SK-N-SH (cell line): ENCODE measurements at regions not wholly inside any gene's neighbourhood (a gene's known extent, or its start where the extent isn't known, plus 50 kb on each side); places are given as distances from the start of the nearest gene placed in this dataset.

Experiments used
- CTCF ChIA-PET: fragments of 300-600, 350-600 bp; formaldehyde crosslinking; extraction: SDS; loops from one replicate; lab custom pipeline; 2021; lab: Yijun Ruan, JAX
- POLR2A ChIA-PET: fragments of 350-600 bp; sonication (Branson Sonifier 250); formaldehyde crosslinking; extraction: SDS; loops from one replicate; lab custom pipeline; 2020; ENCODE audit warnings: antibody characterized with exemption, inconsistent platforms; lab: Yijun Ruan, JAX
- DNase-seq: peaks from one replicate; pipeline ENCODE4 v3.0.0; 2012
- H2AFZ ChIP-seq: fragments of 200-600 bp; sonication (generic); 2 replicates; pipeline ENCODE4 v1.8.1; 2016; ENCODE audit warnings: antibody characterized with exemption, mild to moderate bottlenecking, low read depth
- H3F3A ChIP-seq: fragments of 200-600 bp; sonication (generic); replicated peaks from 2 replicates; pipeline ENCODE3; 2016; ENCODE audit warnings: antibody characterized with exemption, mild to moderate bottlenecking; ENCODE audit not compliant: insufficient read depth
- H3K27ac ChIP-seq, 2 experiments: fragments of 200-500 bp in 1 of 2; fragments of 200-600 bp in 1 of 2; sonication (Bioruptor generic) in 1 of 2; sonication (generic), shearing (Covaris generic) in 1 of 2; 2 replicates each; pipeline versions ENCODE4 v1.5.1 to v1.6.1; 2014 to 2016; ENCODE audit warnings: low read depth in 2 of 2, inconsistent platforms in 1 of 2, low read length in 1 of 2, mild to moderate bottlenecking in 1 of 2, mixed read lengths in 1 of 2
- H3K27me3 ChIP-seq: fragments of 200-600 bp; sonication (generic), shearing (Covaris generic); 2 replicates; pipeline ENCODE4 v1.6.1; 2016; ENCODE audit warnings: mixed run types; ENCODE audit not compliant: insufficient read depth
- H3K36me3 ChIP-seq, 2 experiments: fragments of 200-500 bp in 1 of 2; fragments of 200-600 bp in 1 of 2; sonication (Bioruptor generic) in 1 of 2; sonication (generic) in 1 of 2; replicated peaks in 1 of 2; 2 replicates each; pipeline versions ENCODE3 to v1.5.1; 2014 to 2016; ENCODE audit warnings: low read length in 1 of 2, mild to moderate bottlenecking in 1 of 2; ENCODE audit not compliant: insufficient read depth in 2 of 2, control insufficient read depth in 1 of 2
- H3K4me1 ChIP-seq, 2 experiments: fragments of 200-500 bp in 1 of 2; fragments of 200-600 bp in 1 of 2; sonication (Bioruptor generic) in 1 of 2; sonication (generic), shearing (Covaris generic) in 1 of 2; 2 replicates each; pipeline versions ENCODE4 v1.5.1 to v1.6.1; 2014 to 2016; ENCODE audit warnings: low read depth in 1 of 2, low read length in 1 of 2, mixed run types in 1 of 2; ENCODE audit not compliant: insufficient read depth in 2 of 2, control insufficient read depth in 1 of 2
- H3K4me2 ChIP-seq: fragments of 200-600 bp; sonication (generic), shearing (Covaris generic); 2 replicates; pipeline ENCODE4 v1.6.1; 2017; ENCODE audit warnings: mixed run types
- H3K4me3 ChIP-seq, 2 experiments: fragments of 200-500 bp in 1 of 2; fragments of 200-600 bp in 1 of 2; sonication (Bioruptor generic) in 1 of 2; sonication (generic), shearing (Covaris generic) in 1 of 2; 2 replicates each; pipeline versions ENCODE4 v1.5.1 to v1.8.1; 2014 to 2016; ENCODE audit warnings: low read depth in 2 of 2, inconsistent platforms in 1 of 2, low read length in 1 of 2, mild to moderate bottlenecking in 1 of 2, mixed read lengths in 1 of 2, moderate library complexity in 1 of 2
- H3K79me2 ChIP-seq: fragments of 200-600 bp; sonication (generic); 2 replicates; pipeline ENCODE4 v1.8.1; 2017; ENCODE audit warnings: mild to moderate bottlenecking; ENCODE audit not compliant: insufficient read depth
- H3K9ac ChIP-seq: fragments of 200-600 bp; sonication (generic); 2 replicates; pipeline ENCODE4 v1.6.1; 2017; ENCODE audit warnings: mixed run types
- H3K9me2 ChIP-seq: fragments of 200-600 bp; sonication (generic); 2 replicates; pipeline ENCODE4 v1.6.1; 2017; ENCODE audit warnings: mixed run types
- H3K9me3 ChIP-seq: fragments of 200-600 bp; sonication (generic); 2 replicates; pipeline ENCODE4 v1.6.1; 2017; ENCODE audit warnings: mixed run types, mild to moderate bottlenecking, moderate library complexity
- H4K20me1 ChIP-seq: fragments of 200-600 bp; sonication (generic); 2 replicates; pipeline ENCODE4 v1.6.1; 2017; ENCODE audit warnings: mild to moderate bottlenecking, mixed run types; ENCODE audit not compliant: insufficient read depth
- CHD2 ChIP-seq: fragments of 150-350 bp; IDR thresholded peaks from 2 replicates; pipeline ENCODE4 v1.6.1; 2018; ENCODE audit warnings: low read length; ENCODE audit not compliant: partially characterized antibody
- ELF1 ChIP-seq: IDR thresholded peaks from 2 replicates; pipeline ENCODE4 v1.4.0; 2012
- EZH2phosphoT487 ChIP-seq: fragments of 200-600 bp; sonication (generic); IDR thresholded peaks from 2 replicates; pipeline ENCODE4 v1.6.1; 2017; ENCODE audit warnings: low read depth, mixed run types, mild to moderate bottlenecking, antibody characterized with exemption, moderate library complexity, borderline replicate concordance
- FOSL2 ChIP-seq: IDR thresholded peaks from 2 replicates; pipeline ENCODE4 v1.4.0; 2012; ENCODE audit warnings: low read depth, mild to moderate bottlenecking, moderate library complexity, borderline replicate concordance
- GABPA ChIP-seq: IDR thresholded peaks from 2 replicates; pipeline ENCODE4 v1.4.0; 2012; ENCODE audit warnings: low read depth, mild to moderate bottlenecking
- GATA2 ChIP-seq: sonication (generic); formaldehyde crosslinking; IDR thresholded peaks from 2 replicates; pipeline ENCODE4 v1.5.0; 2020; ENCODE audit warnings: mild to moderate bottlenecking, missing genetic modification reagents
- MEF2A ChIP-seq: IDR thresholded peaks from 2 replicates; pipeline ENCODE4 v1.4.0; 2012; ENCODE audit warnings: low read depth, borderline replicate concordance
- POLR2AphosphoS5 ChIP-seq: IDR thresholded peaks from 2 replicates; pipeline ENCODE4 v1.6.1; 2012; ENCODE audit warnings: low read depth, low read length
- RAD21 ChIP-seq: IDR thresholded peaks from 2 replicates; pipeline ENCODE4 v1.6.1; 2012; ENCODE audit warnings: mild to moderate bottlenecking, low read length
- RCOR1 ChIP-seq: fragments of 150-350 bp; IDR thresholded peaks from 2 replicates; pipeline ENCODE4 v1.6.1; 2017; ENCODE audit warnings: antibody characterized with exemption, low read length
- RFX5 ChIP-seq: IDR thresholded peaks from 2 replicates; pipeline ENCODE4 v1.6.1; 2012; ENCODE audit warnings: mild to moderate bottlenecking, improper control_type of control experiment, low read length
- SIN3A ChIP-seq: IDR thresholded peaks from 2 replicates; pipeline ENCODE4 v1.6.1; 2012; ENCODE audit warnings: low read depth, mild to moderate bottlenecking, low read length, moderate library complexity, borderline replicate concordance
- SMC3 ChIP-seq: IDR thresholded peaks from 2 replicates; pipeline ENCODE4 v1.6.1; 2012; ENCODE audit warnings: low read depth, low read length, improper control_type of control experiment
- TAF1 ChIP-seq: IDR thresholded peaks from 2 replicates; pipeline ENCODE4 v1.6.1; 2012; ENCODE audit warnings: low read depth, mild to moderate bottlenecking, low read length, moderate library complexity, borderline replicate concordance
- TCF12 ChIP-seq: IDR thresholded peaks from 2 replicates; pipeline ENCODE4 v1.4.0; 2012
- TEAD4 ChIP-seq: IDR thresholded peaks from 2 replicates; pipeline ENCODE4 v1.4.0; 2012; ENCODE audit warnings: mild to moderate bottlenecking, borderline replicate concordance; ENCODE audit not compliant: insufficient read depth
- YY1 ChIP-seq: IDR thresholded peaks from 2 replicates; pipeline ENCODE4 v1.4.0; 2012; ENCODE audit warnings: low read depth, mild to moderate bottlenecking
- WGBS: methylation state at CpG from one replicate; pipeline ENCODE4 v1.1.6; 2017; ENCODE audit warnings: low lambda C conversion rate; 5-methylcytosine and 5-hydroxymethylcytosine counted together
- TF ChIP-seq, protein P1 (sequence below): IDR thresholded peaks from 2 replicates; pipeline ENCODE4 v1.6.1; 2012; ENCODE audit warnings: mild to moderate bottlenecking, low read depth, low read length, moderate library complexity
- TF ChIP-seq, protein P2 (sequence below): fragments of 200-600 bp; sonication (generic); IDR thresholded peaks from 2 replicates; pipeline ENCODE4 v1.6.1; 2017; ENCODE audit warnings: antibody characterized with exemption, mild to moderate bottlenecking, moderate library complexity
- TF ChIP-seq, protein P3 (sequence below): IDR thresholded peaks from 2 replicates; pipeline ENCODE4 v1.4.0; 2012; ENCODE audit warnings: low read depth, borderline replicate concordance
- TF ChIP-seq, protein P4 (sequence below): IDR thresholded peaks from 2 replicates; pipeline ENCODE4 v1.4.0; 2012; ENCODE audit warnings: low read depth

DNA sequence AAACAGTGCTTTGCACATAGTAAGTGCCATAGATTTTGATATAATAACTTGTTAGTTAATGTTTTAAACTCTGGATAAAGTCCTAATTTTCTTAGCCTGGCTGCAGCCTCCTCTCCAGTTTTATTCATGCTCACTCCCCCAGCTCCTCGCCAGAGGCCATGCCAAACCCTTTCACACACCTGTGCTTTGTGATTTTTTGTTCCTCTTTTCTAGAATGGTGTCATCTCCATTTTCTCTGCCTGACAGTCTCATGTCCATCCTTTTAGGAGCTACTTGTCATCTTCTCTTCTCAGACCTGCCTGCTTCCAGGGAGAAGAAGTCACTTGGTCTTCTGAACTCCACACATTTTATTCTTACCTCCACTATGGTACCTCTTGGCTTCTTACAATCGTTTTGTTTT is 55.8 kb upstream of the SPATA13 start:
- Histone ChIP-seq H3K4me3 (no peak overlapping the region), H3K27ac (no peak overlapping the region), H3K9ac (no peak overlapping the region), H3K9me3 (no peaks in the 10 kb centered on the region), H3K36me3 (no peaks in the 10 kb centered on the region), H2AFZ (no peak overlapping the region), H3K27me3 (no peaks in the 10 kb centered on the region), H3K9me2 (no peaks in the 10 kb centered on the region), H3F3A (no peaks in the 10 kb centered on the region), H3K4me2 (no peak overlapping the region), H3K79me2 (no peaks in the 10 kb centered on the region), H3K4me1 (no peaks in the 10 kb centered on the region), H4K20me1 (no peaks in the 10 kb centered on the region)
- ChIA-PET POLR2A (no interaction called here), CTCF (no interaction called here)
- DNase-seq: no peak
- TF ChIP-seq RCOR1 (no peak), ELF1 (no peak), TEAD4 (no peak), MEF2A (no peak), CHD2 (no peak), SMC3 (no peak), RAD21 (no peak)
- WGBS: 34% methylated on average over 2 of the region's 2 CpGs

DNA sequence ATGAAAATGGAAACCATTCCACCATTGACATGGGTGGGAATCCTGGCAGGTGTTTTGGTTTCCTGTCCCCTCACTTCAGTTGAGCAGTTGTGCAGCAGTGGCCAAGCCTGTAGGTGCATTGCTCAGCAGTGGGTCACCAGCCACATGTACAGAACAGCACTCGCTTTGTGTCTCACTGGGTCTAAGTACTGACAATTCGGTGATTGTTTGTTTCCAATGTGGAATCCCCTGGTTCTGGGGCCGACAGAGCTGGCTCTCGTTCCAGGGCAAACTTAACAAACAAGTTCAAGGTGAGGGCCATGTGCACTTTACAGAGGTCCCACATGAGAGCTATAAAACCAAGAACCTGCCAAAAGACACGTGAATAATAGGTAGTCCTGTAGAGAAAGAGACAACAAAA is 54.1 kb upstream of the SPATA13 start:
- Histone ChIP-seq H4K20me1 (no peaks in the 10 kb centered on the region), H3K9me3 (no peaks in the 10 kb centered on the region), H3K4me3 (no peak overlapping the region), H3F3A (no peaks in the 10 kb centered on the region), H2AFZ (no peak overlapping the region), H3K9me2 (no peaks in the 10 kb centered on the region), H3K4me2 (no peak overlapping the region), H3K27me3 (no peaks in the 10 kb centered on the region), H3K36me3 (no peaks in the 10 kb centered on the region), H3K4me1 (no peaks in the 10 kb centered on the region), H3K27ac (no peak overlapping the region), H3K9ac (no peak overlapping the region), H3K79me2 (no peaks in the 10 kb centered on the region)
- TF ChIP-seq, protein P1, sequence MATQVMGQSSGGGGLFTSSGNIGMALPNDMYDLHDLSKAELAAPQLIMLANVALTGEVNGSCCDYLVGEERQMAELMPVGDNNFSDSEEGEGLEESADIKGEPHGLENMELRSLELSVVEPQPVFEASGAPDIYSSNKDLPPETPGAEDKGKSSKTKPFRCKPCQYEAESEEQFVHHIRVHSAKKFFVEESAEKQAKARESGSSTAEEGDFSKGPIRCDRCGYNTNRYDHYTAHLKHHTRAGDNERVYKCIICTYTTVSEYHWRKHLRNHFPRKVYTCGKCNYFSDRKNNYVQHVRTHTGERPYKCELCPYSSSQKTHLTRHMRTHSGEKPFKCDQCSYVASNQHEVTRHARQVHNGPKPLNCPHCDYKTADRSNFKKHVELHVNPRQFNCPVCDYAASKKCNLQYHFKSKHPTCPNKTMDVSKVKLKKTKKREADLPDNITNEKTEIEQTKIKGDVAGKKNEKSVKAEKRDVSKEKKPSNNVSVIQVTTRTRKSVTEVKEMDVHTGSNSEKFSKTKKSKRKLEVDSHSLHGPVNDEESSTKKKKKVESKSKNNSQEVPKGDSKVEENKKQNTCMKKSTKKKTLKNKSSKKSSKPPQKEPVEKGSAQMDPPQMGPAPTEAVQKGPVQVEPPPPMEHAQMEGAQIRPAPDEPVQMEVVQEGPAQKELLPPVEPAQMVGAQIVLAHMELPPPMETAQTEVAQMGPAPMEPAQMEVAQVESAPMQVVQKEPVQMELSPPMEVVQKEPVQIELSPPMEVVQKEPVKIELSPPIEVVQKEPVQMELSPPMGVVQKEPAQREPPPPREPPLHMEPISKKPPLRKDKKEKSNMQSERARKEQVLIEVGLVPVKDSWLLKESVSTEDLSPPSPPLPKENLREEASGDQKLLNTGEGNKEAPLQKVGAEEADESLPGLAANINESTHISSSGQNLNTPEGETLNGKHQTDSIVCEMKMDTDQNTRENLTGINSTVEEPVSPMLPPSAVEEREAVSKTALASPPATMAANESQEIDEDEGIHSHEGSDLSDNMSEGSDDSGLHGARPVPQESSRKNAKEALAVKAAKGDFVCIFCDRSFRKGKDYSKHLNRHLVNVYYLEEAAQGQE: no peak
- TF ChIP-seq POLR2AphosphoS5: no peak
- no peak for TF ChIP-seq TAF1
- no peak for TF ChIP-seq FOSL2
- no peak for TF ChIP-seq GATA2 (CRISPR knock-in tag)
- TF ChIP-seq, protein P2, sequence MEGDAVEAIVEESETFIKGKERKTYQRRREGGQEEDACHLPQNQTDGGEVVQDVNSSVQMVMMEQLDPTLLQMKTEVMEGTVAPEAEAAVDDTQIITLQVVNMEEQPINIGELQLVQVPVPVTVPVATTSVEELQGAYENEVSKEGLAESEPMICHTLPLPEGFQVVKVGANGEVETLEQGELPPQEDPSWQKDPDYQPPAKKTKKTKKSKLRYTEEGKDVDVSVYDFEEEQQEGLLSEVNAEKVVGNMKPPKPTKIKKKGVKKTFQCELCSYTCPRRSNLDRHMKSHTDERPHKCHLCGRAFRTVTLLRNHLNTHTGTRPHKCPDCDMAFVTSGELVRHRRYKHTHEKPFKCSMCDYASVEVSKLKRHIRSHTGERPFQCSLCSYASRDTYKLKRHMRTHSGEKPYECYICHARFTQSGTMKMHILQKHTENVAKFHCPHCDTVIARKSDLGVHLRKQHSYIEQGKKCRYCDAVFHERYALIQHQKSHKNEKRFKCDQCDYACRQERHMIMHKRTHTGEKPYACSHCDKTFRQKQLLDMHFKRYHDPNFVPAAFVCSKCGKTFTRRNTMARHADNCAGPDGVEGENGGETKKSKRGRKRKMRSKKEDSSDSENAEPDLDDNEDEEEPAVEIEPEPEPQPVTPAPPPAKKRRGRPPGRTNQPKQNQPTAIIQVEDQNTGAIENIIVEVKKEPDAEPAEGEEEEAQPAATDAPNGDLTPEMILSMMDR: no peak
- no peak for TF ChIP-seq RAD21
- TF ChIP-seq YY1: no peak
- no peak for TF ChIP-seq SIN3A
- TF ChIP-seq ELF1: no peak
- TF ChIP-seq RCOR1: no peak
- no peak for TF ChIP-seq EZH2phosphoT487
- TF ChIP-seq RFX5: no peak
- no peak for TF ChIP-seq GABPA
- no peak for TF ChIP-seq MEF2A
- TF ChIP-seq, protein P3, sequence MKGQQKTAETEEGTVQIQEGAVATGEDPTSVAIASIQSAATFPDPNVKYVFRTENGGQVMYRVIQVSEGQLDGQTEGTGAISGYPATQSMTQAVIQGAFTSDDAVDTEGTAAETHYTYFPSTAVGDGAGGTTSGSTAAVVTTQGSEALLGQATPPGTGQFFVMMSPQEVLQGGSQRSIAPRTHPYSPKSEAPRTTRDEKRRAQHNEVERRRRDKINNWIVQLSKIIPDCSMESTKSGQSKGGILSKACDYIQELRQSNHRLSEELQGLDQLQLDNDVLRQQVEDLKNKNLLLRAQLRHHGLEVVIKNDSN: no peak
- TF ChIP-seq, protein P4, sequence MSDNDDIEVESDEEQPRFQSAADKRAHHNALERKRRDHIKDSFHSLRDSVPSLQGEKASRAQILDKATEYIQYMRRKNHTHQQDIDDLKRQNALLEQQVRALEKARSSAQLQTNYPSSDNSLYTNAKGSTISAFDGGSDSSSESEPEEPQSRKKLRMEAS: no peak
- TF ChIP-seq TCF12: no peak
- TF ChIP-seq SMC3: no peak
- ChIA-PET CTCF (no interaction called here), POLR2A (no interaction called here)
- DNase-seq: no peak
- 74% methylated on average over 4 of the region's 5 CpGs for WGBS
